K562 (cell line): ENCODE measurements at regions not wholly inside any gene's neighbourhood (a gene's known extent, or its start where the extent isn't known, plus 50 kb on each side); places are given as distances from the start of the nearest gene placed in this dataset.

Source experiments
- CBX8 ChIP-seq: fragments of 200-600 bp; sonication (generic); IDR thresholded peaks from 2 replicates; pipeline ENCODE4 v1.6.1; 2012; ENCODE audit warnings: borderline replicate concordance, mixed run types, low read depth, mild to moderate bottlenecking, moderate library complexity, mixed read lengths, low read length, control low read depth, inconsistent platforms; ENCODE audit not compliant: poor library complexity, severe bottlenecking; ENCODE audit errors: extremely low read depth
- ESRRA ChIP-seq: fragments of 450-650 bp; IDR thresholded peaks from 2 replicates; pipeline ENCODE4 v1.6.1; 2014; ENCODE audit warnings: low read depth, mild to moderate bottlenecking, moderate library complexity, borderline replicate concordance
- GATAD2B ChIP-seq: fragments of 450-650 bp; IDR thresholded peaks from 2 replicates; pipeline ENCODE4 v1.6.1; 2017; ENCODE audit warnings: mild to moderate bottlenecking, borderline replicate concordance
- TSHZ1 ChIP-seq: fragments of 250-450 bp; sonication (Bioruptor Pico); IDR thresholded peaks from 2 replicates; pipeline ENCODE4 v1.4.0; 2020; ENCODE audit warnings: mild to moderate bottlenecking, moderate library complexity
- ZNF232 ChIP-seq: sonication (generic); formaldehyde crosslinking; IDR thresholded peaks from 2 replicates; pipeline ENCODE4 v1.8.0; 2022; ENCODE audit warnings: mild to moderate bottlenecking, missing genetic modification reagents
- ZNF589 ChIP-seq: fragments of 200-800 bp; sonication (Bioruptor generic); IDR thresholded peaks from 2 replicates; pipeline ENCODE4 v1.6.1; 2016; ENCODE audit warnings: low read depth, missing genetic modification characterization, missing compliant biosample characterization
- TF ChIP-seq, protein P1 (sequence below), 3 experiments: IDR thresholded peaks in 2 of 3; conservative IDR thresholded peaks in 1 of 3; 2 replicates each; pipeline ENCODE4 v1.5.1; 2011 to 2012; ENCODE audit warnings: low read length in 3 of 3, mild to moderate bottlenecking in 3 of 3, control low read depth in 2 of 3, improper control_type of control experiment in 1 of 3, inconsistent platforms in 1 of 3, low read depth in 1 of 3, mixed read lengths in 1 of 3, moderate library complexity in 1 of 3; ENCODE audit not compliant: insufficient read depth in 2 of 3
- TF ChIP-seq, protein P2 (sequence below): IDR thresholded peaks from 2 replicates; pipeline ENCODE4 v1.6.1; 2011; ENCODE audit warnings: borderline replicate concordance, low read depth, mild to moderate bottlenecking, moderate library complexity, low read length; ENCODE audit not compliant: insufficient read depth, poor library complexity, severe bottlenecking

DNA sequence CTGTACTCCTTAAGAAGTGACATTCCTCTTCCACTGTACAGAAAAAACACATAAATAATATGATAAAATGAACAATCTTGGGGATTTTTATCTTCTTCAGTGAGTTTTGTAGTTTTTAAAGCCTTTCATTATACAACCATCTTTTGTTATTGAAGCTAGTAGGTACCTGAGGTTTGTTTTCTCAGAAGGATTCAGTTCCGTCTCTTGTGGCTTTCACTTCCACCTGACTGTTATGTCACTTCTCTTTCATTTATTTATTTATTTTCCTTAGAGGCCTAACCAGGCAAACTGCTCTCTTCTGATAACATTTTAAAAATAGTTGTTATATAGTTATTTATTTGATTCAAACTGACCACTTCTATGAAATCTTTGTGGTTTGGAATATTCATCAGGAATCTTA is 464.2 kb downstream of the CCDC85A start:
- TF ChIP-seq ZNF589: no peak
- TF ChIP-seq, protein P1, sequence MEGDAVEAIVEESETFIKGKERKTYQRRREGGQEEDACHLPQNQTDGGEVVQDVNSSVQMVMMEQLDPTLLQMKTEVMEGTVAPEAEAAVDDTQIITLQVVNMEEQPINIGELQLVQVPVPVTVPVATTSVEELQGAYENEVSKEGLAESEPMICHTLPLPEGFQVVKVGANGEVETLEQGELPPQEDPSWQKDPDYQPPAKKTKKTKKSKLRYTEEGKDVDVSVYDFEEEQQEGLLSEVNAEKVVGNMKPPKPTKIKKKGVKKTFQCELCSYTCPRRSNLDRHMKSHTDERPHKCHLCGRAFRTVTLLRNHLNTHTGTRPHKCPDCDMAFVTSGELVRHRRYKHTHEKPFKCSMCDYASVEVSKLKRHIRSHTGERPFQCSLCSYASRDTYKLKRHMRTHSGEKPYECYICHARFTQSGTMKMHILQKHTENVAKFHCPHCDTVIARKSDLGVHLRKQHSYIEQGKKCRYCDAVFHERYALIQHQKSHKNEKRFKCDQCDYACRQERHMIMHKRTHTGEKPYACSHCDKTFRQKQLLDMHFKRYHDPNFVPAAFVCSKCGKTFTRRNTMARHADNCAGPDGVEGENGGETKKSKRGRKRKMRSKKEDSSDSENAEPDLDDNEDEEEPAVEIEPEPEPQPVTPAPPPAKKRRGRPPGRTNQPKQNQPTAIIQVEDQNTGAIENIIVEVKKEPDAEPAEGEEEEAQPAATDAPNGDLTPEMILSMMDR (IDR thresholded peaks at IDR 0.05 in 2 of 3, conservative IDR thresholded peaks at IDR 0.05 in 1 of 3; ENCODE audit: insufficient read depth in 2 of 3, low read depth in 1 of 3, low read length in 3 of 3): no peak
- TF ChIP-seq CBX8: no peak
- no peak for TF ChIP-seq ESRRA
- TF ChIP-seq ZNF232 (CRISPR knock-in tag): no peak
- TF ChIP-seq, protein P2, sequence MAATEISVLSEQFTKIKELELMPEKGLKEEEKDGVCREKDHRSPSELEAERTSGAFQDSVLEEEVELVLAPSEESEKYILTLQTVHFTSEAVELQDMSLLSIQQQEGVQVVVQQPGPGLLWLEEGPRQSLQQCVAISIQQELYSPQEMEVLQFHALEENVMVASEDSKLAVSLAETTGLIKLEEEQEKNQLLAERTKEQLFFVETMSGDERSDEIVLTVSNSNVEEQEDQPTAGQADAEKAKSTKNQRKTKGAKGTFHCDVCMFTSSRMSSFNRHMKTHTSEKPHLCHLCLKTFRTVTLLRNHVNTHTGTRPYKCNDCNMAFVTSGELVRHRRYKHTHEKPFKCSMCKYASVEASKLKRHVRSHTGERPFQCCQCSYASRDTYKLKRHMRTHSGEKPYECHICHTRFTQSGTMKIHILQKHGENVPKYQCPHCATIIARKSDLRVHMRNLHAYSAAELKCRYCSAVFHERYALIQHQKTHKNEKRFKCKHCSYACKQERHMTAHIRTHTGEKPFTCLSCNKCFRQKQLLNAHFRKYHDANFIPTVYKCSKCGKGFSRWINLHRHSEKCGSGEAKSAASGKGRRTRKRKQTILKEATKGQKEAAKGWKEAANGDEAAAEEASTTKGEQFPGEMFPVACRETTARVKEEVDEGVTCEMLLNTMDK: no peak
- TF ChIP-seq TSHZ1 (CRISPR knock-in tag): no peak
- no peak for TF ChIP-seq GATAD2B
